ENCODE measurements at regions not wholly inside any gene's neighbourhood (a gene's known extent, or its start where the extent isn't known, plus 50 kb on each side); places are given as distances from the start of the nearest gene placed in this dataset.
"Not testable (repeated sequence)": the region's sequence is repeated elsewhere in the genome, so short reads cannot be mapped to it uniquely, and the experiment has no call there.

GRCh38 chr9:38181866-38182265 is 112.8 kb upstream of the SHB start:
- DNase-seq = no peak

GRCh38 chr9:38181232-38181631 is 112.2 kb upstream of the SHB start:
- DNase-seq = no peak

GRCh38 chr9:38180656-38181055 is 111.6 kb upstream of the SHB start:
- DNase-seq = no peak

GRCh38 chr9:38179965-38180364 is 110.9 kb upstream of the SHB start:
- no peak for DNase-seq

- DNase-seq = no peak
Measured at GRCh38 chr9:38178237-38178636, 109.2 kb upstream of the SHB start.

GRCh38 chr9:38177680-38178079 is 108.7 kb upstream of the SHB start:
- no peak for DNase-seq

- DNase-seq = no peak
Measured at GRCh38 chr9:38176251-38176650, 107.2 kb upstream of the SHB start.

- DNase-seq = no peak
Measured at GRCh38 chr9:38175423-38175822, 106.4 kb upstream of the SHB start.

GRCh38 chr9:38172586-38172985 is 103.6 kb upstream of the SHB start:
- DNase-seq = no peak

GRCh38 chr9:38171926-38172325 is 102.9 kb upstream of the SHB start:
- no peak for DNase-seq

- DNase-seq = no peak
Measured at GRCh38 chr9:38171538-38171884, 102.5 kb upstream of the SHB start.

- not testable (repeated sequence) for DNase-seq
Measured at GRCh38 chr9:38170763-38171537, 101.9 kb upstream of the SHB start.

GRCh38 chr9:38170155-38170554 is 101.1 kb upstream of the SHB start:
- not testable (repeated sequence) for DNase-seq

- no peak for DNase-seq
Measured at GRCh38 chr9:38166501-38166900, 97.5 kb upstream of the SHB start.

GRCh38 chr9:38164659-38165221 is 95.7 kb upstream of the SHB start:
- DNase-seq = no peak

- no peak for DNase-seq
Measured at GRCh38 chr9:38163518-38163917, 94.5 kb upstream of the SHB start.

- no peak for DNase-seq
Measured at GRCh38 chr9:38162332-38163211, 93.5 kb upstream of the SHB start.

GRCh38 chr9:38160613-38161215 is 91.7 kb upstream of the SHB start:
- DNase-seq = peak; percentile 83

- DNase-seq = no peak
Measured at GRCh38 chr9:38159599-38159998, 90.6 kb upstream of the SHB start.

- no peak for DNase-seq
Measured at GRCh38 chr9:38158628-38159027, 89.6 kb upstream of the SHB start.

GRCh38 chr9:38157711-38158110 is 88.7 kb upstream of the SHB start:
- no peak for DNase-seq

- no peak for DNase-seq
Measured at GRCh38 chr9:38154501-38155421, 85.7 kb upstream of the SHB start.
